ENCODE measurements at regions not wholly inside any gene's neighbourhood (a gene's known extent, or its start where the extent isn't known, plus 50 kb on each side); places are given as distances from the start of the nearest gene placed in this dataset.
"Not testable (repeated sequence)": the region's sequence is repeated elsewhere in the genome, so short reads cannot be mapped to it uniquely, and the experiment has no call there.

DNA sequence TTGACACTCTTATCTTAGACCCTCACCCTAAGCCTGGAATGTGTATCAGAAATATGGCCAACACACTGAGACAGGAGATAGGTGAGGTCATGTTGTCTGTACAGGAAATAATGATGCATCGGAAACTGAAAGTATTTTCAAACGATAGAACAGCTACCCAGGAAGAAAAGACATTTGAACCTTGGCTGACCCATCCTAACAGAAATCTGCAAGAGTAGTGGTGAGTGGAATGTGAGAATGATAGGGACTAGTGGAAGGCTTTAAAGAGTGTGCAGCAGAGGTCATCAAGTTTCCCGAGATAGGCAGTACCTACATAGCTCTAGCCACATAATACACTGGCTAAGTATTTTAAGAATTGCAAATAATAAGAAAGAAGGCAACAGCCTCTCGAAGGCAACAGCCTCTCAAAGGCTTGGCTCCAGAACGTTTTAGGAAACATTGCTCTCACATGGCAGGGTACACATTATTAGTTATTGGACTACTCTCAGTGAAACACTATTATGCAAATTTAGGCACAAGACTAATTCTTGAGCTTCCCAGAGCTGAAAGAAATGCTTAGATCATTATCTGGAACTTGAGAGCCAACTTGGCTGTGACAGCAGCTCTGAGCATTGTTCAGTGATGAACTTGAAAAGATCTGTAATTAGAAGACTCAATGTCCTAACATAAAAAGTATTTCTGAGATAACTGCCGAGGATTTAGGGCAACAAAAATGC, 133.1 kb upstream of the FBXL7 start:
- H3K36me3 ChIP-seq: no peaks in the 10 kb centered on the region
- no peak overlapping the region for H3K4me3 ChIP-seq
- no peaks in the 10 kb centered on the region for H3K27me3 ChIP-seq
- peaks cover 0 to 6% of the 10 kb centered on the region in 2 donors for H3K4me1 ChIP-seq
- intact Hi-C loops (cut with DNase I): no loop called here
- peak; percentile 77 for ATAC-seq
- DNase-seq: peak in 1 of 4 donors; percentile 34
- peaks cover 0 to 2% of the 10 kb centered on the region in 2 donors for H3K9me3 ChIP-seq
- no peak overlapping the region for H3K27ac ChIP-seq
- TF ChIP-seq, protein P1, sequence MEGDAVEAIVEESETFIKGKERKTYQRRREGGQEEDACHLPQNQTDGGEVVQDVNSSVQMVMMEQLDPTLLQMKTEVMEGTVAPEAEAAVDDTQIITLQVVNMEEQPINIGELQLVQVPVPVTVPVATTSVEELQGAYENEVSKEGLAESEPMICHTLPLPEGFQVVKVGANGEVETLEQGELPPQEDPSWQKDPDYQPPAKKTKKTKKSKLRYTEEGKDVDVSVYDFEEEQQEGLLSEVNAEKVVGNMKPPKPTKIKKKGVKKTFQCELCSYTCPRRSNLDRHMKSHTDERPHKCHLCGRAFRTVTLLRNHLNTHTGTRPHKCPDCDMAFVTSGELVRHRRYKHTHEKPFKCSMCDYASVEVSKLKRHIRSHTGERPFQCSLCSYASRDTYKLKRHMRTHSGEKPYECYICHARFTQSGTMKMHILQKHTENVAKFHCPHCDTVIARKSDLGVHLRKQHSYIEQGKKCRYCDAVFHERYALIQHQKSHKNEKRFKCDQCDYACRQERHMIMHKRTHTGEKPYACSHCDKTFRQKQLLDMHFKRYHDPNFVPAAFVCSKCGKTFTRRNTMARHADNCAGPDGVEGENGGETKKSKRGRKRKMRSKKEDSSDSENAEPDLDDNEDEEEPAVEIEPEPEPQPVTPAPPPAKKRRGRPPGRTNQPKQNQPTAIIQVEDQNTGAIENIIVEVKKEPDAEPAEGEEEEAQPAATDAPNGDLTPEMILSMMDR (IDR thresholded peaks at IDR 0.05): no peak

DNA sequence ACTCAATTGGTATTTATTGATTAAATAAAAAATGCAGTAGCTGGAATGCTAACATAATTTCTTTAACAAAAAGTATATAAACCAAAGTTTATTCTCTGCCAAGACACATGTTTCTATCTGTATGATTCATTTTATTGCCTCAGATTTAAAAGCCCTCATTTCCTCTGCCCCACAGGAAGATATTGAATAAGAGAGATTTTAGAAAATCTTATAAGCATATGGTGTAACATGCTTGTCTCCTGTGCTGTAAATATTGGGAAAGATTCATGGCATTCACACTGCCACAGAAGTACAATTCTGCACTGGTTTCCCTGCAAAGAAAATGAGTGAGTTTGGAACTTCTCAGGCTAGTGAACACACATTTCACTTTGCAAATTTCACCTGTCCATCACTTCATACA, 134.9 kb upstream of the FBXL7 start:
- Histone ChIP-seq H3K9me3 (peaks cover 0 to 2% of the 10 kb centered on the region in 2 donors), H3K27me3 (no peaks in the 10 kb centered on the region), H3K4me3 (no peak overlapping the region), H3K4me1 (peaks cover 0 to 6% of the 10 kb centered on the region in 2 donors), H3K36me3 (no peaks in the 10 kb centered on the region), H3K27ac (no peak overlapping the region)
- intact Hi-C loops (cut with DNase I): no loop called here
- TF ChIP-seq, protein P1 (IDR thresholded peaks at IDR 0.05): no peak
- DNase-seq (no peak), ATAC-seq (no peak)

DNA sequence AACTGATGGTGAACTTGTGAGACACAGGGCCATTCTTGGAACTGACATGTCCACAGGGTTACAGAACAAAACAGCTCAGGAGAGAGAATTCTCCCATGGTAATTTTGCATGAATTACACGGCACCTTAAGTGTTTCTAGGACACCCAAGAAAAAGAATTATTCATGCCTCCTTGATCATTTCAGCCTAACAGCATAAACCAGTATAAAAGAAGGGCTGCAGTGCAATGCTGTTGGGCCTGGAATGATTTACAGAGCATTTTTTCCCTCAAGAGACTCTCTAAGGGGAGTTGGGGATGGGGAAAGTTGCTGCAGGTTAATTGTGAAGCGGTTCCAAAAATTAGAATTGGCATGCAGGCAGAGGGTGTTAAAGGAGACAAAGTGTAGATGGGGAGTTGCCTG, 136.4 kb upstream of the FBXL7 start:
- TF ChIP-seq, protein P1 (IDR thresholded peaks at IDR 0.05): no peak
- DNase-seq: no peak
- Histone ChIP-seq H3K4me1 (peaks cover 0 to 6% of the 10 kb centered on the region in 2 donors), H3K36me3 (no peaks in the 10 kb centered on the region), H3K27me3 (no peaks in the 10 kb centered on the region), H3K9me3 (peaks cover 0 to 4% of the 10 kb centered on the region in 2 donors), H3K27ac (no peak overlapping the region), H3K4me3 (no peak overlapping the region)
- intact Hi-C loops (cut with DNase I): no loop called here
- ATAC-seq: no peak

DNA sequence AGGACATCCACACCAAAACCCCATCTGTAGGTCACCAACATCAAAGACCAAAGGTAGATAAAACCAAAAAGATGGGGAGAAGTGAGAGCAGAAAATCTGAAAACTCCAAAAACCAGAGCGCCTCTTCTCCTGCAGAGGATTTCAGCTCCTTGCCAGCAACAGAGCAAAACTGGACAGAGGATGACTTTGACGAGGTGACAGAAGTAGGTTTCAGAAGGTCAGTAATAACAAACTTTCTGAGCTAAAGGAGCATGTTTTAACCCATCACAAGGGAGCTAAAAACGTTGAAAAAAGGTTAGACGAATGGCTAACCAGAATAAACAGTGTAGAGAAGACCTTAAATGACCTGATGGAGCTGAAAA, 142.9 kb upstream of the FBXL7 start:
- intact Hi-C loops (cut with DNase I); H3K9me3 ChIP-seq; H3K36me3 ChIP-seq; H3K27ac ChIP-seq; ATAC-seq; H3K4me1 ChIP-seq; H3K4me3 ChIP-seq; H3K27me3 ChIP-seq: not testable (repeated sequence)
- DNase-seq: peak in 1 of 4 donors; percentile 17

DNA sequence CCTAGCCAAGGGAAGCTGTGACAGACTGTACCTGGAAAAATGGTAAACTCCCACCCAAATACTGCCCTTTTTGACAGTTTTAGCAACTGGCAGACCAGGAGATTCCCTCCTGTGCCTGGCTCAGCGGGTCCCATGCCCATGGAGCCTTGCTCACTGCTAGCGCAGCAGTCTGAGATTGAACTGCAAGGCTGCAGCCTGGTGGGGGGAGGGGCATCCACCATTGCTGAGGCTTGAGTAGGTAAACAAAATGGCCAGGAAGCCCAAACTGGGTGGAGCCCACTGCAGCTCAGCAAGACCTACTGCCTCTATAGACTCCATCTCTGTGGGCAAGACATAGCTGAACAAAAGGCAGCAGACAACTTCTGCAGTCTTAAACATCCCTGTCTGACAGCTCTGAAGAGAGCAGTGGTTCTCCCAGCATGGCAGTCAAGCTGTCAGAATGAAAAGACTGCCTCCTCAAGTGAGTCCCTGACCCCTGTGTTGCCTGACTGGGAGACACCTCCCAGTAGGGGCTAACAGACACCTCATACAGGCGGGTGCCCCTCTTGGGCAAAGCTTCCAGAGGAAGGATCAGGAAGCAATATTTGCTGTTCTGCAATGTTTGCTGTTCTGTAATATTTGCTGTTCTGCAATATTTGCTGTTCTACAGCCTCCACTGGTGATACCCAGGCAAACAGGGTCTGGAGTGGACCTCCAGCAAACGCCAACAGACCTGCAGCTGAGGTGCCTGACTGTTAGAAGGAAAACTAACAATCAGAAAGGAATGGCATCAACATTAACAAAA, 143.5 kb upstream of the FBXL7 start:
- H3K36me3 ChIP-seq; H3K4me3 ChIP-seq; H3K27me3 ChIP-seq; DNase-seq; ATAC-seq; H3K27ac ChIP-seq; H3K4me1 ChIP-seq; intact Hi-C loops (cut with DNase I); H3K9me3 ChIP-seq: not testable (repeated sequence)

DNA sequence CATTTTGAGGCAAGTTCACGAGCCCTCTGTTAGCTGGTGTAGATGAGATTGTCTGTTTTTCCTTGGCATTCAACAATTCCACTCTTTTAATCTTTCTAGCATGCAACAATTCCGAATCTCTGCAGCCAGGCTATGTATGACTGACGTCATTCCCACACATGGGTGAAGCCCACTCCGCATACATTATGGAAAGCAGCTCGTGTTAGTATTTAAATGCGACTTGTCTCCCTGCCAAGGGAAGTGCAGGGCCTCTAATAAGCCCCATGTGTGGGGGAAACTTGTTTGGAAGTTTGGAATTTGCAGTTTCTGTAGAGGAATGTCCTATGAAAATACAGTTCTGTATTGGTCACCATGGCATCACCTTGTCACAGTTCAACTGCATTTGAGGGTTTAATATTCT, 146.0 kb upstream of the FBXL7 start:
- Histone ChIP-seq H3K36me3 (no peaks in the 10 kb centered on the region), H3K27ac (no peak overlapping the region), H3K4me1 (no peaks in the 10 kb centered on the region), H3K4me3 (no peak overlapping the region), H3K27me3 (no peaks in the 10 kb centered on the region), H3K9me3 (peaks cover 0 to 6% of the 10 kb centered on the region in 2 donors)
- ATAC-seq (no peak), DNase-seq (peak in 1 of 4 donors; percentile 21)
- TF ChIP-seq, protein P1 (IDR thresholded peaks at IDR 0.05): no peak
- intact Hi-C loops (cut with DNase I): no loop called here

Data from left lung (tissue), 4 donors.